ENCODE measurements at regions not wholly inside any gene's neighbourhood (a gene's known extent, or its start where the extent isn't known, plus 50 kb on each side); places are given as distances from the start of the nearest gene placed in this dataset.

GRCh38 chr7:52455571-52455970 is 579.9 kb upstream of the POM121L12 start:
- POLR2A ChIA-PET (ENCODE audit: unreplicated experiment) = no interaction called here
- Histone ChIP-seq H3K4me2 (no peak overlapping the region), H3K27ac (no peak overlapping the region), H3K9me2 (ENCODE audit: insufficient read depth) (no peaks in the 10 kb centered on the region; the same call in 1 of the 2 replicates), H3K9me3 (ENCODE audit: insufficient read depth, low read depth) (0 out of 2 replicates have a peak, but pooled peaks cover 3% of the 10 kb centered on the region), H3K4me1 (replicated peaks; ENCODE audit: insufficient read depth) (no peaks in the 10 kb centered on the region), H3K79me2 (ENCODE audit: low read depth) (no peaks in the 10 kb centered on the region), H2AFZ (no peak overlapping the region), H3K36me3 (ENCODE audit: low read depth) (no peaks in the 10 kb centered on the region), H3K27me3 (ENCODE audit: insufficient read depth, low read depth) (no peaks in the 10 kb centered on the region), H3F3A (ENCODE audit: insufficient read depth, low read depth) (no peaks in the 10 kb centered on the region), H3K4me3 (no peak overlapping the region), H4K20me1 (ENCODE audit: insufficient read depth) (no peaks in the 10 kb centered on the region)
- no TSS peak for BruUV-seq (replicated peaks)
- intact Hi-C loops (cut with micrococcal nuclease; ENCODE audit: unreplicated experiment) = no loop called here
- CTCF ChIA-PET = no interaction called here
- TF ChIP-seq EZH2 (IDR thresholded peaks at IDR 0.05; ENCODE audit: low read depth) = no peak
- TF ChIP-seq, protein P1, sequence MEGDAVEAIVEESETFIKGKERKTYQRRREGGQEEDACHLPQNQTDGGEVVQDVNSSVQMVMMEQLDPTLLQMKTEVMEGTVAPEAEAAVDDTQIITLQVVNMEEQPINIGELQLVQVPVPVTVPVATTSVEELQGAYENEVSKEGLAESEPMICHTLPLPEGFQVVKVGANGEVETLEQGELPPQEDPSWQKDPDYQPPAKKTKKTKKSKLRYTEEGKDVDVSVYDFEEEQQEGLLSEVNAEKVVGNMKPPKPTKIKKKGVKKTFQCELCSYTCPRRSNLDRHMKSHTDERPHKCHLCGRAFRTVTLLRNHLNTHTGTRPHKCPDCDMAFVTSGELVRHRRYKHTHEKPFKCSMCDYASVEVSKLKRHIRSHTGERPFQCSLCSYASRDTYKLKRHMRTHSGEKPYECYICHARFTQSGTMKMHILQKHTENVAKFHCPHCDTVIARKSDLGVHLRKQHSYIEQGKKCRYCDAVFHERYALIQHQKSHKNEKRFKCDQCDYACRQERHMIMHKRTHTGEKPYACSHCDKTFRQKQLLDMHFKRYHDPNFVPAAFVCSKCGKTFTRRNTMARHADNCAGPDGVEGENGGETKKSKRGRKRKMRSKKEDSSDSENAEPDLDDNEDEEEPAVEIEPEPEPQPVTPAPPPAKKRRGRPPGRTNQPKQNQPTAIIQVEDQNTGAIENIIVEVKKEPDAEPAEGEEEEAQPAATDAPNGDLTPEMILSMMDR (conservative IDR thresholded peaks at IDR 0.05) = no peak
- DNase-seq = no peak

GRCh38 chr7:52450816-52451215 is 584.6 kb upstream of the POM121L12 start:
- no peaks in the 10 kb centered on the region for H3K27me3 ChIP-seq (ENCODE audit: insufficient read depth, low read depth)
- H3K4me2 ChIP-seq = no peak overlapping the region
- ChIA-PET CTCF (no interaction called here), POLR2A (ENCODE audit: unreplicated experiment) (no interaction called here)
- no TSS peak for BruUV-seq (replicated peaks)
- no peak for TF ChIP-seq EZH2 (IDR thresholded peaks at IDR 0.05; ENCODE audit: low read depth)
- TF ChIP-seq, protein P1 (conservative IDR thresholded peaks at IDR 0.05) = no peak
- no peaks in the 10 kb centered on the region for H3K36me3 ChIP-seq (ENCODE audit: low read depth)
- no peaks in the 10 kb centered on the region for H3K79me2 ChIP-seq (ENCODE audit: low read depth)
- H3K4me1 ChIP-seq (replicated peaks; ENCODE audit: insufficient read depth) = peaks cover 5% of the 10 kb centered on the region; the same call in 1 of the 2 replicates
- DNase-seq = no peak
- intact Hi-C loops (cut with micrococcal nuclease; ENCODE audit: unreplicated experiment) = no loop called here
- H3K9me3 ChIP-seq (ENCODE audit: insufficient read depth, low read depth) = no peaks in the 10 kb centered on the region
- no peaks in the 10 kb centered on the region for H3F3A ChIP-seq (ENCODE audit: insufficient read depth, low read depth)
- no peak overlapping the region for H3K27ac ChIP-seq
- H2AFZ ChIP-seq = no peak overlapping the region
- H3K9me2 ChIP-seq (ENCODE audit: insufficient read depth) = no peaks in the 10 kb centered on the region
- H3K4me3 ChIP-seq = no peak overlapping the region
- H4K20me1 ChIP-seq (ENCODE audit: insufficient read depth) = no peaks in the 10 kb centered on the region

GRCh38 chr7:52447581-52448180 is 587.8 kb upstream of the POM121L12 start:
- no peaks in the 10 kb centered on the region for H3K27me3 ChIP-seq (ENCODE audit: insufficient read depth, low read depth)
- peaks cover 5% of the 10 kb centered on the region; the same call in 1 of the 2 replicates for H3K4me1 ChIP-seq (replicated peaks; ENCODE audit: insufficient read depth)
- no peak overlapping the region for H3K27ac ChIP-seq
- H2AFZ ChIP-seq = no peak overlapping the region
- peak in 1 of 2 experiments; percentile 49 for DNase-seq
- no TSS peak for BruUV-seq (replicated peaks)
- TF ChIP-seq, protein P1 (conservative IDR thresholded peaks at IDR 0.05) = no peak
- no peak for TF ChIP-seq EZH2 (IDR thresholded peaks at IDR 0.05; ENCODE audit: low read depth)
- H3K36me3 ChIP-seq (ENCODE audit: low read depth) = no peaks in the 10 kb centered on the region
- no peaks in the 10 kb centered on the region for H3F3A ChIP-seq (ENCODE audit: insufficient read depth, low read depth)
- H3K9me2 ChIP-seq (ENCODE audit: insufficient read depth) = no peaks in the 10 kb centered on the region
- H4K20me1 ChIP-seq (ENCODE audit: insufficient read depth) = no peaks in the 10 kb centered on the region
- no peaks in the 10 kb centered on the region for H3K9me3 ChIP-seq (ENCODE audit: insufficient read depth, low read depth)
- no peak overlapping the region for H3K4me2 ChIP-seq
- no peak overlapping the region for H3K4me3 ChIP-seq
- intact Hi-C loops (cut with micrococcal nuclease; ENCODE audit: unreplicated experiment) = no loop called here
- ChIA-PET CTCF (no interaction called here), POLR2A (ENCODE audit: unreplicated experiment) (no interaction called here)
- H3K79me2 ChIP-seq (ENCODE audit: low read depth) = no peaks in the 10 kb centered on the region
